ENCODE measurements at regions not wholly inside any gene's neighbourhood (a gene's known extent, or its start where the extent isn't known, plus 50 kb on each side); places are given as distances from the start of the nearest gene placed in this dataset.

- no peak for DNase-seq
- in situ Hi-C loops (cut with HindIII; ENCODE audit: low pct_ligation_motif_present, low pct_unique_long_range_greater_than_20kb, low sequenced_read_pairs) = no loop called here
Observed at GRCh38 chr7:124390301-124390700, 357.4 kb upstream of the TMEM229A start.

- in situ Hi-C loops (cut with HindIII; ENCODE audit: low pct_ligation_motif_present, low pct_unique_long_range_greater_than_20kb, low sequenced_read_pairs) = no loop called here
- DNase-seq = no peak
Observed at GRCh38 chr7:124388751-124389150, 355.9 kb upstream of the TMEM229A start.

GRCh38 chr7:124387056-124387455, 354.2 kb upstream of the TMEM229A start:
- DNase-seq = no peak
- in situ Hi-C loops (cut with HindIII; ENCODE audit: low pct_ligation_motif_present, low pct_unique_long_range_greater_than_20kb, low sequenced_read_pairs) = no loop called here

GRCh38 chr7:124379296-124379695, 346.4 kb upstream of the TMEM229A start:
- DNase-seq = no peak
- in situ Hi-C loops (cut with HindIII; ENCODE audit: low pct_ligation_motif_present, low pct_unique_long_range_greater_than_20kb, low sequenced_read_pairs) = no loop called here

GRCh38 chr7:124376111-124376510, 343.2 kb upstream of the TMEM229A start:
- no peak for DNase-seq
- in situ Hi-C loops (cut with HindIII; ENCODE audit: low pct_ligation_motif_present, low pct_unique_long_range_greater_than_20kb, low sequenced_read_pairs) = no loop called here

- DNase-seq = no peak
- in situ Hi-C loops (cut with HindIII; ENCODE audit: low pct_ligation_motif_present, low pct_unique_long_range_greater_than_20kb, low sequenced_read_pairs) = no loop called here
Observed at GRCh38 chr7:124375391-124375790, 342.5 kb upstream of the TMEM229A start.

- in situ Hi-C loops (cut with HindIII; ENCODE audit: low pct_ligation_motif_present, low pct_unique_long_range_greater_than_20kb, low sequenced_read_pairs) = no loop called here
- no peak for DNase-seq
Observed at GRCh38 chr7:124369310-124369709, 336.4 kb upstream of the TMEM229A start.

- no peak for DNase-seq
- in situ Hi-C loops (cut with HindIII; ENCODE audit: low pct_ligation_motif_present, low pct_unique_long_range_greater_than_20kb, low sequenced_read_pairs) = no loop called here
Observed at GRCh38 chr7:124366118-124366517, 333.3 kb upstream of the TMEM229A start.

- in situ Hi-C loops (cut with HindIII; ENCODE audit: low pct_ligation_motif_present, low pct_unique_long_range_greater_than_20kb, low sequenced_read_pairs) = no loop called here
- no peak for DNase-seq
Observed at GRCh38 chr7:124364283-124364682, 331.4 kb upstream of the TMEM229A start.

GRCh38 chr7:124354201-124354600, 321.3 kb upstream of the TMEM229A start:
- DNase-seq = no peak
- in situ Hi-C loops (cut with HindIII; ENCODE audit: low pct_ligation_motif_present, low pct_unique_long_range_greater_than_20kb, low sequenced_read_pairs) = no loop called here

GRCh38 chr7:124351950-124352349, 319.1 kb upstream of the TMEM229A start:
- no peak for DNase-seq
- in situ Hi-C loops (cut with HindIII; ENCODE audit: low pct_ligation_motif_present, low pct_unique_long_range_greater_than_20kb, low sequenced_read_pairs) = no loop called here

GRCh38 chr7:124349443-124349842, 316.6 kb upstream of the TMEM229A start:
- in situ Hi-C loops (cut with HindIII; ENCODE audit: low pct_ligation_motif_present, low pct_unique_long_range_greater_than_20kb, low sequenced_read_pairs) = no loop called here
- no peak for DNase-seq

GRCh38 chr7:124338861-124339260, 306.0 kb upstream of the TMEM229A start:
- no peak for DNase-seq
- in situ Hi-C loops (cut with HindIII; ENCODE audit: low pct_ligation_motif_present, low pct_unique_long_range_greater_than_20kb, low sequenced_read_pairs) = no loop called here

GRCh38 chr7:124330731-124331407, 298.0 kb upstream of the TMEM229A start:
- in situ Hi-C loops (cut with HindIII; ENCODE audit: low pct_ligation_motif_present, low pct_unique_long_range_greater_than_20kb, low sequenced_read_pairs) = no loop called here
- DNase-seq = no peak

- in situ Hi-C loops (cut with HindIII; ENCODE audit: low pct_ligation_motif_present, low pct_unique_long_range_greater_than_20kb, low sequenced_read_pairs) = no loop called here
- no peak for DNase-seq
Observed at GRCh38 chr7:124328774-124329173, 295.9 kb upstream of the TMEM229A start.

GRCh38 chr7:124324262-124324661, 291.4 kb upstream of the TMEM229A start:
- DNase-seq = no peak
- in situ Hi-C loops (cut with HindIII; ENCODE audit: low pct_ligation_motif_present, low pct_unique_long_range_greater_than_20kb, low sequenced_read_pairs) = no loop called here

GRCh38 chr7:124323597-124323996, 290.7 kb upstream of the TMEM229A start:
- DNase-seq = no peak
- in situ Hi-C loops (cut with HindIII; ENCODE audit: low pct_ligation_motif_present, low pct_unique_long_range_greater_than_20kb, low sequenced_read_pairs) = no loop called here

- in situ Hi-C loops (cut with HindIII; ENCODE audit: low pct_ligation_motif_present, low pct_unique_long_range_greater_than_20kb, low sequenced_read_pairs) = no loop called here
- DNase-seq = no peak
Observed at GRCh38 chr7:124322561-124322960, 289.7 kb upstream of the TMEM229A start.

GRCh38 chr7:124318721-124319450, 286.0 kb upstream of the TMEM229A start:
- in situ Hi-C loops (cut with HindIII; ENCODE audit: low pct_ligation_motif_present, low pct_unique_long_range_greater_than_20kb, low sequenced_read_pairs) = no loop called here

GRCh38 chr7:124310934-124311390, 278.1 kb upstream of the TMEM229A start:
- in situ Hi-C loops (cut with HindIII; ENCODE audit: low pct_ligation_motif_present, low pct_unique_long_range_greater_than_20kb, low sequenced_read_pairs) = no loop called here
- no peak for DNase-seq

More at GRCh38 chr7:124318721-124319450, 286.0 kb upstream of the TMEM229A start:
- no peak for DNase-seq

Measured in ACHN (cell line).